Neural progenitor cell (in vitro differentiated cells): ENCODE measurements at regions not wholly inside any gene's neighbourhood (a gene's known extent, or its start where the extent isn't known, plus 50 kb on each side); places are given as distances from the start of the nearest gene placed in this dataset.

Experiments
- DNase-seq: peaks from one replicate; pipeline ENCODE4 v3.0.0-alpha.2; 2016; ENCODE audit warnings: low spot score
- H2AFZ ChIP-seq: fragments of 200-600 bp; sonication (generic); replicated peaks from 2 replicates; pipeline ENCODE4 v1.6.1; 2016; ENCODE audit warnings: antibody characterized with exemption
- H3F3A ChIP-seq: fragments of 200-600 bp; sonication (generic); 2 replicates; pipeline ENCODE4 v1.6.1; 2016; ENCODE audit warnings: antibody characterized with exemption, low read depth
- H3K27ac ChIP-seq: fragments of 200-600 bp; sonication (generic); 2 replicates; pipeline ENCODE4 v1.5.1; 2016; ENCODE audit warnings: mild to moderate bottlenecking
- H3K27me3 ChIP-seq: fragments of 200-600 bp; sonication (generic); 2 replicates; pipeline ENCODE4 v1.6.1; 2016; ENCODE audit warnings: mild to moderate bottlenecking, moderate library complexity
- H3K36me3 ChIP-seq: fragments of 200-600 bp; sonication (generic); 2 replicates; pipeline ENCODE4 v1.5.1; 2016
- H3K4me1 ChIP-seq: fragments of 200-600 bp; sonication (generic); 2 replicates; pipeline ENCODE4 v1.6.1; 2016; ENCODE audit warnings: mixed run types
- H3K4me2 ChIP-seq: fragments of 200-600 bp; sonication (generic); 2 replicates; pipeline ENCODE4 v1.6.1; 2016
- H3K4me3 ChIP-seq: fragments of 200-600 bp; sonication (generic); 2 replicates; pipeline ENCODE4 v1.5.1; 2016
- H3K79me2 ChIP-seq: fragments of 200-600 bp; sonication (generic); 2 replicates; pipeline ENCODE4 v1.6.1; 2016; ENCODE audit warnings: low read depth
- H3K9ac ChIP-seq: fragments of 200-600 bp; sonication (generic); 2 replicates; pipeline ENCODE4 v1.6.1; 2016
- H3K9me3 ChIP-seq: fragments of 200-600 bp; sonication (generic); 2 replicates; pipeline ENCODE4 v1.5.1; 2016; ENCODE audit warnings: low read depth
- H4K20me1 ChIP-seq: fragments of 200-600 bp; sonication (generic); 2 replicates; pipeline ENCODE4 v1.6.1; 2016; ENCODE audit warnings: low read depth
- H3K27ac Mint-ChIP-seq: 3 replicates; pipeline ENCODE4 v1.8.0; 2021; ENCODE audit warnings: mixed read lengths
- H3K27me3 Mint-ChIP-seq: 2 replicates; pipeline ENCODE4 v1.8.0; 2022; ENCODE audit warnings: low read depth, mild to moderate bottlenecking, inconsistent platforms, moderate library complexity, mixed read lengths; ENCODE audit not compliant: insufficient read depth
- H3K36me3 Mint-ChIP-seq: 3 replicates; pipeline ENCODE4 v1.8.0; 2021; ENCODE audit warnings: mixed read lengths
- H3K4me1 Mint-ChIP-seq: 3 replicates; pipeline ENCODE4 v1.8.0; 2021; ENCODE audit warnings: mixed read lengths
- H3K4me3 Mint-ChIP-seq: 3 replicates; pipeline ENCODE4 v1.8.0; 2021; ENCODE audit warnings: mild to moderate bottlenecking, moderate library complexity, mixed read lengths
- H3K9me3 Mint-ChIP-seq: 3 replicates; pipeline ENCODE4 v1.8.0; 2020; ENCODE audit warnings: mixed read lengths
- CTCF ChIP-seq: fragments of 200-600 bp; sonication (generic); IDR thresholded peaks from 2 replicates; pipeline ENCODE4 v1.5.1; 2017; ENCODE audit warnings: antibody characterized with exemption, mild to moderate bottlenecking
- EZH2 ChIP-seq: fragments of 200-600 bp; sonication (generic); IDR thresholded peaks from 2 replicates; pipeline ENCODE4 v1.6.1; 2017; ENCODE audit warnings: antibody characterized with exemption, mild to moderate bottlenecking, moderate library complexity
- EZH2phosphoT487 ChIP-seq: fragments of 200-600 bp; sonication (generic); IDR thresholded peaks from 2 replicates; pipeline ENCODE4 v1.6.1; 2017; ENCODE audit warnings: antibody characterized with exemption

- Mint-ChIP-seq H3K9me3 (peaks cover 14% of the 10 kb centered on the region), H3K36me3 (no peaks in the 10 kb centered on the region), H3K4me1 (peaks cover 14% of the 10 kb centered on the region), H3K27me3 (peaks cover 2% of the 10 kb centered on the region), H3K4me3 (no peak overlapping the region), H3K27ac (no peak overlapping the region)
- Histone ChIP-seq H3K27me3 (no peaks in the 10 kb centered on the region), H3K4me2 (no peak overlapping the region), H3K27ac (no peak overlapping the region), H3K9me3 (peaks cover 4% of the 10 kb centered on the region), H3K4me3 (no peak overlapping the region), H3K79me2 (no peaks in the 10 kb centered on the region), H3K36me3 (no peaks in the 10 kb centered on the region), H3K4me1 (no peaks in the 10 kb centered on the region), H3K9ac (no peak overlapping the region), H2AFZ (no peak overlapping the region), H3F3A (no peaks in the 10 kb centered on the region), H4K20me1 (no peaks in the 10 kb centered on the region)
- TF ChIP-seq EZH2 (no peak), EZH2phosphoT487 (no peak), CTCF (no peak)
- no peak for DNase-seq
These were observed 162.7 kb upstream of the B3GAT2 start for GRCh38 chr6:71119560-71119959.

GRCh38 chr6:71123051-71123450 lies 165.6 kb upstream of the OGFRL1 start:
- no peak for TF ChIP-seq EZH2
- TF ChIP-seq CTCF = no peak
- TF ChIP-seq EZH2phosphoT487 = no peak
- Histone ChIP-seq H3K27me3 (no peaks in the 10 kb centered on the region), H3F3A (no peaks in the 10 kb centered on the region), H3K4me2 (no peak overlapping the region), H3K27ac (no peak overlapping the region), H3K36me3 (no peaks in the 10 kb centered on the region), H2AFZ (no peak overlapping the region), H3K79me2 (no peaks in the 10 kb centered on the region), H4K20me1 (no peaks in the 10 kb centered on the region), H3K4me1 (no peaks in the 10 kb centered on the region), H3K9me3 (peaks cover 4% of the 10 kb centered on the region), H3K9ac (no peak overlapping the region), H3K4me3 (no peak overlapping the region)
- DNase-seq = no peak
- no peak overlapping the region for H3K4me3 Mint-ChIP-seq
- H3K4me1 Mint-ChIP-seq = peaks cover 14% of the 10 kb centered on the region
- peaks cover 20% of the 10 kb centered on the region for H3K9me3 Mint-ChIP-seq
- H3K36me3 Mint-ChIP-seq = no peaks in the 10 kb centered on the region
- peaks cover 2% of the 10 kb centered on the region for H3K27me3 Mint-ChIP-seq
- no peak overlapping the region for H3K27ac Mint-ChIP-seq

GRCh38 chr6:71124340-71124739 lies 164.3 kb upstream of the OGFRL1 start:
- Histone ChIP-seq H3K27ac (no peak overlapping the region), H4K20me1 (no peaks in the 10 kb centered on the region), H3F3A (no peaks in the 10 kb centered on the region), H3K27me3 (no peaks in the 10 kb centered on the region), H3K4me1 (no peaks in the 10 kb centered on the region), H2AFZ (no peak overlapping the region), H3K4me2 (no peak overlapping the region), H3K4me3 (no peak overlapping the region), H3K9me3 (peaks cover 4% of the 10 kb centered on the region), H3K79me2 (no peaks in the 10 kb centered on the region), H3K9ac (no peak overlapping the region), H3K36me3 (no peaks in the 10 kb centered on the region)
- Mint-ChIP-seq H3K9me3 (peaks cover 20% of the 10 kb centered on the region), H3K27me3 (peaks cover 2% of the 10 kb centered on the region), H3K4me1 (peaks cover 14% of the 10 kb centered on the region), H3K36me3 (no peaks in the 10 kb centered on the region), H3K4me3 (no peak overlapping the region), H3K27ac (no peak overlapping the region)
- DNase-seq = no peak
- no peak for TF ChIP-seq EZH2
- no peak for TF ChIP-seq EZH2phosphoT487
- no peak for TF ChIP-seq CTCF
